HG02938 (cell line): ENCODE measurements at regions not wholly inside any gene's neighbourhood (a gene's known extent, or its start where the extent isn't known, plus 50 kb on each side); places are given as distances from the start of the nearest gene placed in this dataset.

ENCODE experiments used
- ATAC-seq: cut with Tn5 transposase; IDR thresholded peaks from one replicate; pipeline ENCODE4 v1.9.1; 2021; ENCODE audit warnings: mild to moderate bottlenecking, moderate library complexity; ENCODE audit not compliant: unreplicated experiment

- no peak for ATAC-seq
Observed at GRCh38 chr9:86663905-86664304, 283.4 kb downstream of the GAS1 start.

GRCh38 chr9:86662890-86663468 lies 284.3 kb downstream of the GAS1 start:
- no peak for ATAC-seq

- no peak for ATAC-seq
Observed at GRCh38 chr9:86660146-86660943, 287.0 kb downstream of the GAS1 start.

GRCh38 chr9:86659413-86660046 lies 287.8 kb downstream of the GAS1 start:
- no peak for ATAC-seq

GRCh38 chr9:86655147-86655546 lies 292.2 kb downstream of the GAS1 start:
- no peak for ATAC-seq

- ATAC-seq: no peak
Observed at GRCh38 chr9:86653466-86653865, 293.8 kb downstream of the GAS1 start.

- no peak for ATAC-seq
Observed at GRCh38 chr9:86652736-86653135, 294.6 kb downstream of the GAS1 start.

- ATAC-seq: no peak
Observed at GRCh38 chr9:86649913-86650312, 295.7 kb upstream of the TUT7 start.

GRCh38 chr9:86648828-86649170 lies 294.6 kb upstream of the TUT7 start:
- ATAC-seq: no peak

- no peak for ATAC-seq
Observed at GRCh38 chr9:86648156-86648827, 294.1 kb upstream of the TUT7 start.

GRCh38 chr9:86645303-86645702 lies 291.1 kb upstream of the TUT7 start:
- ATAC-seq: no peak

GRCh38 chr9:86644675-86645034 lies 290.4 kb upstream of the TUT7 start:
- no peak for ATAC-seq

- no peak for ATAC-seq
Observed at GRCh38 chr9:86643946-86644674, 289.9 kb upstream of the TUT7 start.

GRCh38 chr9:86642721-86643120 lies 288.5 kb upstream of the TUT7 start:
- ATAC-seq: no peak

- ATAC-seq: no peak
Observed at GRCh38 chr9:86641970-86642369, 287.8 kb upstream of the TUT7 start.

- no peak for ATAC-seq
Observed at GRCh38 chr9:86639899-86640379, 285.7 kb upstream of the TUT7 start.

- no peak for ATAC-seq
Observed at GRCh38 chr9:86639287-86639686, 285.1 kb upstream of the TUT7 start.

- ATAC-seq: no peak
Observed at GRCh38 chr9:86638109-86638508, 283.9 kb upstream of the TUT7 start.

GRCh38 chr9:86637515-86637914 lies 283.3 kb upstream of the TUT7 start:
- no peak for ATAC-seq

GRCh38 chr9:86636519-86636918 lies 282.3 kb upstream of the TUT7 start:
- ATAC-seq: no peak

GRCh38 chr9:86636038-86636437 lies 281.8 kb upstream of the TUT7 start:
- ATAC-seq: no peak
